ENCODE measurements at regions not wholly inside any gene's neighbourhood (a gene's known extent, or its start where the extent isn't known, plus 50 kb on each side); places are given as distances from the start of the nearest gene placed in this dataset.

DNA sequence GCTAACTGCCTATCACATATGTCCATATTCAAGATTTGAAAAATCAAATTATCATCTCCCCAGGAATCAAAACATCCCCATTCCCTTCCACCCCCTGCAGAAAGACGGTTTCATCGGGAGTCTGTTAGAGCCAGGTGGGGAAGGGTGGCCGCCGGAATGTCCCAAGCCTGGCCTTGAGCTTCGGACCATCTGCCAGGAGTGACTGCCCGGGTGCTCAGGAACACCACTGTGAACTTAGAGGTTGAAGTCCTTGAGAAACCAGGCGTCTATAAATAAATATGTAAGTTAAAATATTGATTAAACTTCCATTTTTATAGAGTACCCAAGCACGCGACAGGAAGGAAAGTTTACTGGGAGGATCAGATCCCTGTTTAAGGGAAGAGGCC is 250.8 kb downstream of the DLL1 start:
- TF ChIP-seq, protein P1, sequence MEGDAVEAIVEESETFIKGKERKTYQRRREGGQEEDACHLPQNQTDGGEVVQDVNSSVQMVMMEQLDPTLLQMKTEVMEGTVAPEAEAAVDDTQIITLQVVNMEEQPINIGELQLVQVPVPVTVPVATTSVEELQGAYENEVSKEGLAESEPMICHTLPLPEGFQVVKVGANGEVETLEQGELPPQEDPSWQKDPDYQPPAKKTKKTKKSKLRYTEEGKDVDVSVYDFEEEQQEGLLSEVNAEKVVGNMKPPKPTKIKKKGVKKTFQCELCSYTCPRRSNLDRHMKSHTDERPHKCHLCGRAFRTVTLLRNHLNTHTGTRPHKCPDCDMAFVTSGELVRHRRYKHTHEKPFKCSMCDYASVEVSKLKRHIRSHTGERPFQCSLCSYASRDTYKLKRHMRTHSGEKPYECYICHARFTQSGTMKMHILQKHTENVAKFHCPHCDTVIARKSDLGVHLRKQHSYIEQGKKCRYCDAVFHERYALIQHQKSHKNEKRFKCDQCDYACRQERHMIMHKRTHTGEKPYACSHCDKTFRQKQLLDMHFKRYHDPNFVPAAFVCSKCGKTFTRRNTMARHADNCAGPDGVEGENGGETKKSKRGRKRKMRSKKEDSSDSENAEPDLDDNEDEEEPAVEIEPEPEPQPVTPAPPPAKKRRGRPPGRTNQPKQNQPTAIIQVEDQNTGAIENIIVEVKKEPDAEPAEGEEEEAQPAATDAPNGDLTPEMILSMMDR (IDR thresholded peaks at IDR 0.05): no peak
- TF ChIP-seq POLR2A (IDR thresholded peaks at IDR 0.05): no peak
